Liver (tissue), 7 donors: ENCODE measurements at regions not wholly inside any gene's neighbourhood (a gene's known extent, or its start where the extent isn't known, plus 50 kb on each side); places are given as distances from the start of the nearest gene placed in this dataset.
A peak's percentile ranks its signal among the peaks of the same experiment; 100 is the strongest.

Source experiments
- DNase-seq: peaks from one replicate; pipeline ENCODE4 v3.0.0-alpha.2; 2017; ENCODE audit warnings: low spot score
- H3K27ac ChIP-seq, 2 donors: one replicate each; pipeline ENCODE4 v1.7.0; 2013; ENCODE audit warnings: inconsistent platforms in 2 of 2, low read length in 2 of 2, control low read depth in 1 of 2, low read depth in 1 of 2, mild to moderate bottlenecking in 1 of 2
- H3K27me3 ChIP-seq, 4 donors: one replicate each; pipeline versions ENCODE4 v1.6.1 to v1.7.0; 2013; ENCODE audit warnings: low read length in 3 of 4, inconsistent platforms in 1 of 4, mild to moderate bottlenecking in 1 of 4, moderate library complexity in 1 of 4; ENCODE audit not compliant: control insufficient read depth in 4 of 4, insufficient read depth in 4 of 4
- H3K36me3 ChIP-seq, 4 donors: one replicate each; pipeline versions ENCODE4 v1.6.1 to v1.7.0; 2013; ENCODE audit warnings: low read length in 3 of 4, mild to moderate bottlenecking in 3 of 4, low read depth in 1 of 4, moderate library complexity in 1 of 4; ENCODE audit not compliant: control insufficient read depth in 4 of 4, insufficient read depth in 3 of 4
- H3K4me1 ChIP-seq, 4 donors: one replicate each; pipeline versions ENCODE4 v1.6.1 to v1.7.0; 2013; ENCODE audit warnings: low read length in 3 of 4, mild to moderate bottlenecking in 3 of 4, moderate library complexity in 1 of 4; ENCODE audit not compliant: control insufficient read depth in 4 of 4, insufficient read depth in 4 of 4
- H3K4me3 ChIP-seq, 3 donors: one replicate each; pipeline versions ENCODE4 v1.6.1 to v1.7.0; 2013; ENCODE audit warnings: low read length in 3 of 3, control low read depth in 1 of 3, low read depth in 1 of 3, mild to moderate bottlenecking in 1 of 3
- H3K9ac ChIP-seq, 2 donors: one replicate each; pipeline ENCODE4 v1.7.0; 2013; ENCODE audit warnings: low read length in 2 of 2, mild to moderate bottlenecking in 2 of 2, moderate library complexity in 2 of 2, control low read depth in 1 of 2, low read depth in 1 of 2
- H3K9me3 ChIP-seq, 4 donors: one replicate each; pipeline versions ENCODE4 v1.6.1 to v1.7.0; 2013; ENCODE audit warnings: low read length in 3 of 4; ENCODE audit not compliant: control insufficient read depth in 4 of 4
- EGR1 ChIP-seq, 2 donors: IDR thresholded peaks; 2 replicates each; pipeline ENCODE4 v1.6.1; 2016 to 2018; ENCODE audit warnings: antibody characterized with exemption in 2 of 2, low read depth in 2 of 2
- FOXA1 ChIP-seq: IDR thresholded peaks from 2 replicates; pipeline ENCODE4 v1.6.1; 2016; ENCODE audit warnings: antibody characterized with exemption
- FOXA2 ChIP-seq: IDR thresholded peaks from 2 replicates; pipeline ENCODE4 v1.6.1; 2016; ENCODE audit warnings: antibody characterized with exemption
- GABPA ChIP-seq, 2 donors: IDR thresholded peaks in 1 of 2; conservative IDR thresholded peaks in 1 of 2; 2 replicates each; pipeline ENCODE4 v1.6.1; 2016; ENCODE audit warnings: antibody characterized with exemption in 2 of 2, mild to moderate bottlenecking in 1 of 2, moderate library complexity in 1 of 2
- HNF4A ChIP-seq, 2 donors: conservative IDR thresholded peaks; 2 replicates each; pipeline ENCODE4 v1.6.1; 2016; ENCODE audit warnings: antibody characterized with exemption in 2 of 2, mild to moderate bottlenecking in 2 of 2
- HNF4G ChIP-seq: IDR thresholded peaks from 2 replicates; pipeline ENCODE4 v1.6.1; 2016; ENCODE audit warnings: antibody characterized with exemption
- JUND ChIP-seq, 2 donors: IDR thresholded peaks; 2 replicates each; pipeline ENCODE4 v1.6.1; 2016; ENCODE audit warnings: antibody characterized with exemption in 2 of 2
- NR2F2 ChIP-seq: IDR thresholded peaks from 2 replicates; pipeline ENCODE4 v1.6.1; 2016; ENCODE audit warnings: antibody characterized with exemption
- RAD21 ChIP-seq, 2 donors: IDR thresholded peaks; 2 replicates each; pipeline ENCODE4 v1.6.1; 2016; ENCODE audit warnings: antibody characterized with exemption in 2 of 2, mild to moderate bottlenecking in 2 of 2
- RXRA ChIP-seq, 2 donors: IDR thresholded peaks; 2 replicates each; pipeline ENCODE4 v1.6.1; 2017 to 2018; ENCODE audit warnings: antibody characterized with exemption in 2 of 2, mild to moderate bottlenecking in 1 of 2
- SP1 ChIP-seq: IDR thresholded peaks from 2 replicates; pipeline ENCODE4 v1.6.1; 2018; ENCODE audit warnings: antibody characterized with exemption, mild to moderate bottlenecking
- TAF1 ChIP-seq: conservative IDR thresholded peaks from 2 replicates; pipeline ENCODE4 v1.6.1; 2016; ENCODE audit warnings: antibody characterized with exemption, mild to moderate bottlenecking
- YY1 ChIP-seq: IDR thresholded peaks from 2 replicates; pipeline ENCODE4 v1.6.1; 2016; ENCODE audit warnings: antibody characterized with exemption, mild to moderate bottlenecking
- WGBS: extraction: QIAGEN DNeasy Blood & Tissue Kit; methylation state at CpG from one replicate; pipeline ENCODE4 v1.1.7; 2013; 5-methylcytosine and 5-hydroxymethylcytosine counted together
- TF ChIP-seq, protein P1 (sequence below): IDR thresholded peaks from 2 replicates; pipeline ENCODE4 v1.6.1; 2016; ENCODE audit warnings: antibody characterized with exemption
- TF ChIP-seq, protein P2 (sequence below): IDR thresholded peaks from 2 replicates; pipeline ENCODE4 v1.6.1; 2016; ENCODE audit warnings: antibody characterized with exemption
- TF ChIP-seq, protein P3 (sequence below): IDR thresholded peaks from 2 replicates; pipeline ENCODE4 v1.6.1; 2016; ENCODE audit warnings: antibody characterized with exemption, mild to moderate bottlenecking
- TF ChIP-seq, protein P4 (sequence below): IDR thresholded peaks from 2 replicates; pipeline ENCODE4 v1.6.1; 2016; ENCODE audit warnings: antibody characterized with exemption
- donor health status: healthy.
- donor health status: healthy.
- donor health status: healthy.
- donor health status: healthy.

DNA sequence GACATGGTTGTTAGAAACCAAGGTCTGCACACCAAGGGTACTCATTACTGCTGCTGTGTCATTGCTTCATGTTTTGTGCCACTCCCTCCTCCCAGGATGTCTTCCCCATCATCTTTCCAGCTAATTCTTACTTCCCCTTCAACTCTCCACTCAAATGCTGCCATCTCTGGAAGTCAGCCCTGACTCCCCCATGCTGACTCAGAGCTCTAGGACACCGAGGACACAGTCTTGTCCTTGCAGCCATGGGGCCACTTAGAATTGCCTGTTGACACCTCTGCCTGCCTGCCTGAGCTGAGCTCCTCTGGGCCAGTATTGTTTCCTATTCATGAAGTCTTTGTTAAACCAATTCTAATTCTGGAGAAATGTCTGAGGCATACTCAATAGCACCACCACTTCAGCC is 100.2 kb downstream of the GYPC start:
- DNase-seq: peak; percentile 21
- Histone ChIP-seq H3K4me1 (no peaks in the 10 kb centered on the region), H3K4me3 (no peak overlapping the region), H3K9me3 (no peaks in the 10 kb centered on the region), H3K9ac (no peak overlapping the region), H3K27ac (no peak overlapping the region), H3K36me3 (no peaks in the 10 kb centered on the region), H3K27me3 (no peaks in the 10 kb centered on the region)
- TF ChIP-seq JUND (IDR thresholded peaks at IDR 0.05) (no peak), SP1 (no peak), YY1 (no peak)
- TF ChIP-seq, protein P1, sequence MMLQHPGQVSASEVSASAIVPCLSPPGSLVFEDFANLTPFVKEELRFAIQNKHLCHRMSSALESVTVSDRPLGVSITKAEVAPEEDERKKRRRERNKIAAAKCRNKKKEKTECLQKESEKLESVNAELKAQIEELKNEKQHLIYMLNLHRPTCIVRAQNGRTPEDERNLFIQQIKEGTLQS: no peak
- TF ChIP-seq, protein P2, sequence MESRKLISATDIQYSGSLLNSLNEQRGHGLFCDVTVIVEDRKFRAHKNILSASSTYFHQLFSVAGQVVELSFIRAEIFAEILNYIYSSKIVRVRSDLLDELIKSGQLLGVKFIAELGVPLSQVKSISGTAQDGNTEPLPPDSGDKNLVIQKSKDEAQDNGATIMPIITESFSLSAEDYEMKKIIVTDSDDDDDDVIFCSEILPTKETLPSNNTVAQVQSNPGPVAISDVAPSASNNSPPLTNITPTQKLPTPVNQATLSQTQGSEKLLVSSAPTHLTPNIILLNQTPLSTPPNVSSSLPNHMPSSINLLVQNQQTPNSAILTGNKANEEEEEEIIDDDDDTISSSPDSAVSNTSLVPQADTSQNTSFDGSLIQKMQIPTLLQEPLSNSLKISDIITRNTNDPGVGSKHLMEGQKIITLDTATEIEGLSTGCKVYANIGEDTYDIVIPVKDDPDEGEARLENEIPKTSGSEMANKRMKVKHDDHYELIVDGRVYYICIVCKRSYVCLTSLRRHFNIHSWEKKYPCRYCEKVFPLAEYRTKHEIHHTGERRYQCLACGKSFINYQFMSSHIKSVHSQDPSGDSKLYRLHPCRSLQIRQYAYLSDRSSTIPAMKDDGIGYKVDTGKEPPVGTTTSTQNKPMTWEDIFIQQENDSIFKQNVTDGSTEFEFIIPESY: no peak
- 61% methylated on average over 1 of the region's 1 CpG for WGBS

DNA sequence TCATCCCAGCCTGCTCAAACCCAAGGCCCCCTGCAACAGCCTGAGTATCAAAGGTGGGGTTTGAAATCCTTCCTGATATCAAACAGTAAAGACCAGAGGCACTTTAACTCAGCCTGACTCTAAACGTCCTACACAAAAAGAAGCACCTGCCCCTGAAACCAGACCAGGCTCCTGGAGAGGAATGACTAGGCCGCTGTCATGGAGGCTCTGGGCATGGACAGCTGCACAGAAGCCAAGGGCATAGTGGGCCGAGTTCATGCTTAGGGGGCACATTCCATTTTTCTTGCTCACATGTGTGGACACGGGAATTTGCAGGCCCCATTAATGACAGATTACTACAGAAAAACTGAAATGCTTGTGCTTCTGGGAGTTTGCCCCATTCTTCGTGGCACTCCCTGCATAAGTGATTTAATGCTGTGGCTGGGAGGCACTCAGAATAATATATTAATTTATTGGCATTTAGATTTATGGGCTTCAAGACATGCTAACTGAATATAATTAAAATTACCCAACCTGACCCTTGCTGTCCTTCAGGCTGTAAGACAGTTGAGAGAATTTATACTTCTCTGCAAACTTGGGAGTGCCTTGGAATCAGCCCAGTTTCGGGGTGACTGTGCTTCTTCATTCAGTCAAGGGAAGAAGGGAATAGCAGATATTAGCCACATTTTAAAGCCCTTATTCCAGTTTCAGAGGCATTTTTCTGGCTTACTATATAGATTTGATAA is 105.5 kb downstream of the GYPC start:
- no peak overlapping the region for H3K9ac ChIP-seq
- H3K4me1 ChIP-seq: no peaks in the 10 kb centered on the region
- H3K36me3 ChIP-seq: no peaks in the 10 kb centered on the region
- TF ChIP-seq, protein P3, sequence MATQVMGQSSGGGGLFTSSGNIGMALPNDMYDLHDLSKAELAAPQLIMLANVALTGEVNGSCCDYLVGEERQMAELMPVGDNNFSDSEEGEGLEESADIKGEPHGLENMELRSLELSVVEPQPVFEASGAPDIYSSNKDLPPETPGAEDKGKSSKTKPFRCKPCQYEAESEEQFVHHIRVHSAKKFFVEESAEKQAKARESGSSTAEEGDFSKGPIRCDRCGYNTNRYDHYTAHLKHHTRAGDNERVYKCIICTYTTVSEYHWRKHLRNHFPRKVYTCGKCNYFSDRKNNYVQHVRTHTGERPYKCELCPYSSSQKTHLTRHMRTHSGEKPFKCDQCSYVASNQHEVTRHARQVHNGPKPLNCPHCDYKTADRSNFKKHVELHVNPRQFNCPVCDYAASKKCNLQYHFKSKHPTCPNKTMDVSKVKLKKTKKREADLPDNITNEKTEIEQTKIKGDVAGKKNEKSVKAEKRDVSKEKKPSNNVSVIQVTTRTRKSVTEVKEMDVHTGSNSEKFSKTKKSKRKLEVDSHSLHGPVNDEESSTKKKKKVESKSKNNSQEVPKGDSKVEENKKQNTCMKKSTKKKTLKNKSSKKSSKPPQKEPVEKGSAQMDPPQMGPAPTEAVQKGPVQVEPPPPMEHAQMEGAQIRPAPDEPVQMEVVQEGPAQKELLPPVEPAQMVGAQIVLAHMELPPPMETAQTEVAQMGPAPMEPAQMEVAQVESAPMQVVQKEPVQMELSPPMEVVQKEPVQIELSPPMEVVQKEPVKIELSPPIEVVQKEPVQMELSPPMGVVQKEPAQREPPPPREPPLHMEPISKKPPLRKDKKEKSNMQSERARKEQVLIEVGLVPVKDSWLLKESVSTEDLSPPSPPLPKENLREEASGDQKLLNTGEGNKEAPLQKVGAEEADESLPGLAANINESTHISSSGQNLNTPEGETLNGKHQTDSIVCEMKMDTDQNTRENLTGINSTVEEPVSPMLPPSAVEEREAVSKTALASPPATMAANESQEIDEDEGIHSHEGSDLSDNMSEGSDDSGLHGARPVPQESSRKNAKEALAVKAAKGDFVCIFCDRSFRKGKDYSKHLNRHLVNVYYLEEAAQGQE: no peak
- TF ChIP-seq RXRA (IDR thresholded peaks at IDR 0.05): no peak
- TF ChIP-seq, protein P1: no peak
- TF ChIP-seq GABPA (IDR thresholded peaks at IDR 0.05 in 1 of 2, conservative IDR thresholded peaks at IDR 0.05 in 1 of 2): no peak
- TF ChIP-seq, protein P2: no peak
- TF ChIP-seq FOXA1: no peak
- TF ChIP-seq EGR1 (IDR thresholded peaks at IDR 0.05; ENCODE audit: low read depth in 2 of 2): no peak
- no peak for TF ChIP-seq NR2F2
- TF ChIP-seq, protein P4, sequence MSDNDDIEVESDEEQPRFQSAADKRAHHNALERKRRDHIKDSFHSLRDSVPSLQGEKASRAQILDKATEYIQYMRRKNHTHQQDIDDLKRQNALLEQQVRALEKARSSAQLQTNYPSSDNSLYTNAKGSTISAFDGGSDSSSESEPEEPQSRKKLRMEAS: no peak
- no peak for TF ChIP-seq RAD21 (IDR thresholded peaks at IDR 0.05)
- TF ChIP-seq TAF1: no peak
- TF ChIP-seq JUND (IDR thresholded peaks at IDR 0.05): no peak
- TF ChIP-seq HNF4G: no peak
- TF ChIP-seq HNF4A (conservative IDR thresholded peaks at IDR 0.05): no peak
- no peak for TF ChIP-seq FOXA2
- 85% methylated on average over 6 of the region's 6 CpGs for WGBS
- H3K27me3 ChIP-seq: peaks cover 0 to 3% (median 0%) of the 10 kb centered on the region in 4 donors
- H3K4me3 ChIP-seq: no peak overlapping the region
- no peak for DNase-seq
- H3K9me3 ChIP-seq: peaks cover 0 to 3% (median 0%) of the 10 kb centered on the region in 4 donors
- no peak overlapping the region for H3K27ac ChIP-seq
